Astrocyte of the cerebellum (primary cell): ENCODE measurements at regions not wholly inside any gene's neighbourhood (a gene's known extent, or its start where the extent isn't known, plus 50 kb on each side); places are given as distances from the start of the nearest gene placed in this dataset.

Experiments used
- DNase-seq: peaks from one replicate; pipeline ENCODE4 v3.0.0-alpha.2; 2011; ENCODE audit warnings: low read depth
- H3K4me3 ChIP-seq: 2 replicates; pipeline ENCODE4 v1.5.1; 2011; ENCODE audit warnings: mild to moderate bottlenecking, low read depth, low read length, moderate library complexity
- CTCF ChIP-seq: IDR thresholded peaks from 2 replicates; pipeline ENCODE4 v1.5.1; 2012; ENCODE audit warnings: low read length, low read depth, moderate library complexity, mild to moderate bottlenecking; ENCODE audit errors: missing control alignments
- in situ Hi-C: cut with HindIII; loops from 2 replicates; pipeline ENCODE4 v1.10.0; 2017; ENCODE audit warnings: low sequenced_read_pairs

- no peak for TF ChIP-seq CTCF
- in situ Hi-C loops: no loop called here
- H3K4me3 ChIP-seq: no peak overlapping the region
- no peak for DNase-seq
Measured at GRCh38 chr3:79937567-79937966, 169.8 kb upstream of the ROBO1 start.

GRCh38 chr3:79930196-79930595 lies 162.4 kb upstream of the ROBO1 start:
- no peak overlapping the region for H3K4me3 ChIP-seq
- no peak for DNase-seq
- in situ Hi-C loops: no loop called here
- TF ChIP-seq CTCF: no peak

- DNase-seq: no peak
- no peak overlapping the region for H3K4me3 ChIP-seq
- in situ Hi-C loops: no loop called here
- TF ChIP-seq CTCF: no peak
Measured at GRCh38 chr3:79928687-79929408, 161.1 kb upstream of the ROBO1 start.

- in situ Hi-C loops: no loop called here
- TF ChIP-seq CTCF: no peak
- no peak for DNase-seq
- no peak overlapping the region for H3K4me3 ChIP-seq
Measured at GRCh38 chr3:79926522-79926921, 158.7 kb upstream of the ROBO1 start.

- no peak overlapping the region for H3K4me3 ChIP-seq
- in situ Hi-C loops: no loop called here
- no peak for TF ChIP-seq CTCF
- DNase-seq: no peak
Measured at GRCh38 chr3:79922633-79923032, 154.8 kb upstream of the ROBO1 start.

- in situ Hi-C loops: no loop called here
- no peak for TF ChIP-seq CTCF
Measured at GRCh38 chr3:79917561-79917960, 149.8 kb upstream of the ROBO1 start.

GRCh38 chr3:79910337-79910736 lies 142.5 kb upstream of the ROBO1 start:
- no peak overlapping the region for H3K4me3 ChIP-seq
- in situ Hi-C loops: no loop called here
- TF ChIP-seq CTCF: no peak
- DNase-seq: no peak

More at GRCh38 chr3:79917561-79917960, 149.8 kb upstream of the ROBO1 start:
- DNase-seq: no peak
- H3K4me3 ChIP-seq: no peak overlapping the region
